Activated T-cell treated with anti-CD3 and anti-CD28 coated beads, Interleukin-2, amount 50 U/mL, for 72 hours (primary cell): ENCODE measurements at regions not wholly inside any gene's neighbourhood (a gene's known extent, or its start where the extent isn't known, plus 50 kb on each side); places are given as distances from the start of the nearest gene placed in this dataset.

Source experiments
- ATAC-seq, 2 donors: fragments of 150-1000 bp; cut with Tn5 transposase; replicated peaks in 1 of 2; 2 replicates each; pipeline ENCODE4 v1.10.0; 2021; ENCODE audit warnings: moderate library complexity in 2 of 2, mild to moderate bottlenecking in 1 of 2
- DNase-seq, 2 donors: peaks; one replicate each; pipeline ENCODE4 v3.0.0; 2021 to 2022; ENCODE audit warnings: mixed read lengths in 1 of 2
- H3K27ac Mint-ChIP-seq: one replicate; pipeline ENCODE4 v1.8.0; 2022; ENCODE audit warnings: mild to moderate bottlenecking, moderate library complexity, mixed read lengths
- H3K27me3 Mint-ChIP-seq: one replicate; pipeline ENCODE4 v1.8.0; 2022; ENCODE audit warnings: low read depth, mixed read lengths
- H3K36me3 Mint-ChIP-seq, 2 donors: one replicate each; pipeline ENCODE4 v1.8.0; 2022; ENCODE audit warnings: mixed read lengths in 2 of 2, mild to moderate bottlenecking in 1 of 2; ENCODE audit not compliant: insufficient read depth in 2 of 2
- H3K4me1 Mint-ChIP-seq: one replicate; pipeline ENCODE4 v1.8.0; 2022; ENCODE audit warnings: low read depth, mixed read lengths
- H3K4me3 Mint-ChIP-seq, 2 donors: one replicate each; pipeline ENCODE4 v1.8.0; 2022; ENCODE audit warnings: mild to moderate bottlenecking in 2 of 2, mixed read lengths in 2 of 2, moderate library complexity in 2 of 2
- H3K9me3 Mint-ChIP-seq, 2 donors: one replicate each; pipeline ENCODE4 v1.8.0; 2022; ENCODE audit warnings: mixed read lengths in 2 of 2

DNA sequence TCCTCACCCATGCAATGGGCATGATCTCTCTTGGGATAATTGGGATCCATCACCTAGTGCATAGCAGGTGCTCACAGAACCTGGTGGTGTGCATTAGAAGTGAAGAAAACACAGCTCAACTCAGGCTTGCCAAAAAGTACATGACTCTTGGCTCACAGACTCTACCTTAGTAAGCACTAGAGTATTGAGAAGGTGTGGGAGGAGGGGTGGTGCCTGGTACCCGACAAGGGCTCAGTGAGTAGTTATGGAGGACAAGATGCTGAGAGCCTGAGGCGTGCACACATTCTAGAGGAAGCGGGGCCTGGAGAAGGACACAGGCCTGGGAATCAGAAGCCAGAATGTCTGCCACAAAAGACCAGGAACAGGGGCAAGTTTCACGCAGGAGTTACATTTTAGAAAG, 100.3 kb upstream of the GRIK3 start:
- DNase-seq (no peak), ATAC-seq (no peak)
- no peaks in the 10 kb centered on the region for H3K36me3 Mint-ChIP-seq
- no peak overlapping the region for H3K4me3 Mint-ChIP-seq
- no peak overlapping the region for H3K27ac Mint-ChIP-seq
- no peaks in the 10 kb centered on the region for H3K4me1 Mint-ChIP-seq
- peaks cover 18% of the 10 kb centered on the region for H3K27me3 Mint-ChIP-seq
- no peaks in the 10 kb centered on the region for H3K9me3 Mint-ChIP-seq

DNA sequence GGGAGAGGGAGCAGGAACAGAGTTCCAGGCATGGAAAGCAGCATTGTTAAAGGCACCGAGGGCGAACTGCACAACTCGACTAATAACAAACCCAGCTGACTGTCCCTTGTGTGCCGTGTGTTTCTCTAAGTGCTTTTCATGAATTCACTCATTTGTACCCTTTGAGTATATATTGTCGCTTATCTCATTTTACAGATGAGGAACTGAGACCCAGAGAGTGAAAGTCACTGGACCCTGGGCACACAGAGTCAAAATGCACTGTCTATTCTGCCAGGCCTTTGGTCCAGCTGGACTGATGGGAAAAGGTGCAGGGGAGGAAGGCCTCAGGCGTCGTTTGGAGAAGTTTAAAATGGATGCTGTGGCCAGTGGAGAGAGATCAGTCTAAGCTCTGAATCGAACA, 100.7 kb upstream of the GRIK3 start:
- Mint-ChIP-seq H3K4me3 (no peak overlapping the region), H3K9me3 (no peaks in the 10 kb centered on the region)
- DNase-seq = no peak

DNA sequence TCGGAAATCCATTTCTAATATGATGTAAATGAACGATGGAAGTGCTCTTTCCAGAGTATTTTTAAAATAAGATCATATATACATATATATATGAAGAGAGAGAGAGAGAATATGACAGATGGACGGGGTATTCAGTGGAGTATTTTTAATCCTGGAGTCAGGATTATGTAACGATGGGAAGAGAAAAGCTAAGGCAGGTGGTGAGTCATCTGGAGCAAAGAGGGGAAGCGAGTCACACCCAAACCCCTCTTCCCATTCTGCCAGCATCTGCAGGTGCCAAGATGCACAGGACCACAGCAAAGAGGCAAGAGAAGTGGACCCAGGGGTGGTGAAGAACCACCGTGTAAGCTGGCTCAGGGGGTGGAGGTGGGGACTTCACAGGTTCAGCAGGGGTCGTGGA, 102.7 kb upstream of the GRIK3 start:
- Mint-ChIP-seq H3K9me3 (no peaks in the 10 kb centered on the region), H3K4me1 (no peaks in the 10 kb centered on the region), H3K36me3 (no peaks in the 10 kb centered on the region), H3K27me3 (no peaks in the 10 kb centered on the region), H3K4me3 (no peak overlapping the region), H3K27ac (no peak overlapping the region)
- no peak for ATAC-seq
- DNase-seq = no peak

More for the DNA sequence above, 100.7 kb upstream of the GRIK3 start:
- no peaks in the 10 kb centered on the region for H3K4me1 Mint-ChIP-seq
- H3K27ac Mint-ChIP-seq = no peak overlapping the region
- peaks cover 14% of the 10 kb centered on the region for H3K27me3 Mint-ChIP-seq
- ATAC-seq = no peak
- no peaks in the 10 kb centered on the region for H3K36me3 Mint-ChIP-seq

DNA sequence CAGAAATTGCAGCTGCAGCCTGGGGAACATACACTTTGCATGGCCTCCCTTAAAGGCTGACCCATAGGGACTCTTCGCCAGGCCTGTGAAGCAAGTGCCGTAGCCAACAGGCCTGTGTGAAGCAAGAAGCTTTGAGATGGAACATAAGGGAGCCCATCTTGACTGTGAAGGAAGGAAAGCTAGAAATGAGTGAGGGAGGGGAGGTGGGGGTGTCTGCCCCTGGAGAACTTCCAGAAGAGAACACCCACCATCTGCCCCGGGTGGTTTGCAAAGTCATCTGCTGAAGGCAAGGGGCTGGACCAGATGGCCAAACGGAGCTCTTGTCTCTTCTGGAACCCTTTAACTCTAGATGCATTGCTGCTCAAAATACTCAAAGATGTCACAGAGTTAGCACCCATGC, 103.3 kb upstream of the GRIK3 start:
- DNase-seq = no peak
- no peak overlapping the region for H3K27ac Mint-ChIP-seq
- H3K4me1 Mint-ChIP-seq = no peaks in the 10 kb centered on the region
- no peaks in the 10 kb centered on the region for H3K9me3 Mint-ChIP-seq
- H3K36me3 Mint-ChIP-seq = no peaks in the 10 kb centered on the region
- no peak for ATAC-seq
- no peak overlapping the region for H3K4me3 Mint-ChIP-seq
- no peaks in the 10 kb centered on the region for H3K27me3 Mint-ChIP-seq

DNA sequence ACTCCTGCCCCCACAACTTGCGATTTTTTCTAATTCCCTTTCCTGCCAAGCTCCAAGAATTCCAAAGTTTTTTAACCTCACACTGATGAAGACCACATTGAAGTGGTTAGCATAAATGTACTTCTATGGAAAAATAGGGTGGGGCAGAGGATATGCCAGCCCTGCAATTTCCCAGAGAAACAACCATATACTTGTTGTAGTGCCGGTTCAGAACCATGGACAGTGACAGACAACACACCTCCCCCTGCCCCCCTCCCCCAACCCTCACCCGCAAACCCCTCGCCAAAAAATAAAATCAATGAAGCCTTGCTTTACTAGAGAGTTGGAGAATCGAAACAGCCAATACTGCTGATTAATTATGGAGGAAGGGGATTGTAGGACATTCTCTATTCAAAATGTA, 109.5 kb upstream of the GRIK3 start:
- H3K4me3 Mint-ChIP-seq = no peak overlapping the region
- H3K4me1 Mint-ChIP-seq = no peaks in the 10 kb centered on the region
- H3K27me3 Mint-ChIP-seq = peaks cover 12% of the 10 kb centered on the region
- no peak overlapping the region for H3K27ac Mint-ChIP-seq
- no peaks in the 10 kb centered on the region for H3K9me3 Mint-ChIP-seq
- H3K36me3 Mint-ChIP-seq = no peaks in the 10 kb centered on the region
- DNase-seq (no peak), ATAC-seq (no peak)

DNA sequence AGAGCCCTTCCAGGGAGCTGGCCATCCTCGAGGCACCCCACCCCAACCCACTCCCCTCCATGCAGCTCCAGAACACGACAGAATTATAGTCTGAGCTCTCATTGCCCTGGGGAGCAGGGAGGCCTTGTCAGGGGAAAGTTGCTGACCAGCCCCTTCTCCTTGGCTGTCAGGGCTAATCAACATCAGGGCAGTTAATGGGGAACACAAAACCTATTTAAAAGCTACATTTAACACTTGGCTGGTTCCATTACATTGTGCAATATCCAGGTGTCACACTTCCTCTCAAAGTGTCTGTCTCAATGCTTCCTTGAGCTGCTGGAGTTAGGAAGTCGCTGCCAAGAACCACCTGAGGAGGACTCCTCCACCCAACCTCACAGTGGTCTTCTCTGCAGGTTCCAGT, 111.8 kb upstream of the GRIK3 start:
- DNase-seq (no peak), ATAC-seq (no peak)
- H3K27ac Mint-ChIP-seq = no peak overlapping the region
- no peaks in the 10 kb centered on the region for H3K4me1 Mint-ChIP-seq
- no peak overlapping the region for H3K4me3 Mint-ChIP-seq
- no peaks in the 10 kb centered on the region for H3K9me3 Mint-ChIP-seq
- no peaks in the 10 kb centered on the region for H3K36me3 Mint-ChIP-seq
- peaks cover 12% of the 10 kb centered on the region for H3K27me3 Mint-ChIP-seq

DNA sequence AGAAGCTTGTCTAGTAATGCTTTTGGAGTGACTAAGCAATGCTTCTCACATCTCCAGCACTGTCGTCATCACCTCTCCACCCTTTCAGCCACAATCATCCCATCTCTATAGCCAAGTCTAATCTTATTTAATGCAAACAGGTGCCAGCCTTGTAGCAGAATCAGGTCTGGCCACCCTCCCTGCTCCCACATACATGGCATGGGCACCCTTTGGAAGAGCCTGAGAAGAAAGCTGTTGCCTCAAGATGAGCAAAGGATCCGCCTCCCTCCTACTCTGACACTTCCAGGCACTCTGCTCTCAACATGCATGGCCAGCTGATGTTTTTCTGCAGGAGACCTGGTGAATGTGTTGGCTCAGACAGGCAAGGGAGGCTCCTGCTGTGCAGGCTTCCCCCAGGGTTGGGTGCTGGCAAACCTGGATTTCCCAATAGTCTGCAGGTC, 113.1 kb upstream of the GRIK3 start:
- no peaks in the 10 kb centered on the region for H3K9me3 Mint-ChIP-seq
- DNase-seq (no peak), ATAC-seq (no peak)

DNA sequence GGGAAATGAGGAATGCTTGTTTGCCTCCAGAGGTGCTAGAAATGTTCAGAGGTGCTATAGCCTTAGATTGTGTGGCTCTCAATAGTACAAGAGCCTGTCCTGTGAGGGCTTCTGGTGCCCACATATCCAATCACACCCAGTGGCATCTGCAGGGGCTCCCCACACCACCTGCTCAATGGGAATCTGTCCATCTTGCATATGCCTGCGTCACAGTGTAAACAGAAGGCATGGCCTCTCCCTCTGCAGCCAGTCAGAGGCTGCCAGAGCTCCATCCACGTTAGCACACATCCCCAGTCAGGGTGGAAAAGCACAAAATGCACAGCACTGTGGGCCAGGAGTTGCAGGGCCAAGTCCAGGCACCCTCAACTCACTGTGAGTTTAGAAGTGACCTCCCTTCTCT, 113.6 kb upstream of the GRIK3 start:
- Mint-ChIP-seq H3K4me1 (no peaks in the 10 kb centered on the region), H3K27ac (no peak overlapping the region), H3K36me3 (no peaks in the 10 kb centered on the region), H3K4me3 (no peak overlapping the region), H3K27me3 (peaks cover 21% of the 10 kb centered on the region), H3K9me3 (no peaks in the 10 kb centered on the region)
- ATAC-seq (no peak), DNase-seq (no peak)

More for the DNA sequence above, 113.1 kb upstream of the GRIK3 start:
- Mint-ChIP-seq H3K27me3 (peaks cover 20% of the 10 kb centered on the region), H3K4me1 (no peaks in the 10 kb centered on the region), H3K36me3 (no peaks in the 10 kb centered on the region), H3K4me3 (no peak overlapping the region), H3K27ac (no peak overlapping the region)

DNA sequence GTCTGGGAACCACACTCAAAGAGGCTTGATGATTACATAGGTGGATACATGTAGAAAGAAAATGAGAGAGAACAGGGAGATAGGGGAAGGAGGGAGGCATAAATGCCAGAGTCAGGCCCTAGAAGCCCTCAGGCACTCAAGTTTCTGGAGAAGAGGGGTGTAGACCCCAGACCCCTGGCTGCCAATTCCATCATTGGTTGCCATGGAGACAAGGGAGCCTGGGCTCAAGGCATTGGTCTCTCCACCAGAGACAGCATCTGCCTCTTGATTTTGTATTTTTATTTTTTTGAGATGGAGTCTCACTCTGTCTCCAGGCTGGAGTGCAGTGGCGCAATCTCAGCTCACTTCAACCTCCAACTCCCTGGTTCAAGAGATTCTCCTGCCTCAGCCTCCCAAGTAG, 114.3 kb upstream of the GRIK3 start:
- Mint-ChIP-seq H3K4me1 (no peaks in the 10 kb centered on the region), H3K27me3 (peaks cover 21% of the 10 kb centered on the region), H3K4me3 (no peak overlapping the region), H3K27ac (no peak overlapping the region), H3K9me3 (no peaks in the 10 kb centered on the region), H3K36me3 (no peaks in the 10 kb centered on the region)
- DNase-seq (no peak), ATAC-seq (no peak)

DNA sequence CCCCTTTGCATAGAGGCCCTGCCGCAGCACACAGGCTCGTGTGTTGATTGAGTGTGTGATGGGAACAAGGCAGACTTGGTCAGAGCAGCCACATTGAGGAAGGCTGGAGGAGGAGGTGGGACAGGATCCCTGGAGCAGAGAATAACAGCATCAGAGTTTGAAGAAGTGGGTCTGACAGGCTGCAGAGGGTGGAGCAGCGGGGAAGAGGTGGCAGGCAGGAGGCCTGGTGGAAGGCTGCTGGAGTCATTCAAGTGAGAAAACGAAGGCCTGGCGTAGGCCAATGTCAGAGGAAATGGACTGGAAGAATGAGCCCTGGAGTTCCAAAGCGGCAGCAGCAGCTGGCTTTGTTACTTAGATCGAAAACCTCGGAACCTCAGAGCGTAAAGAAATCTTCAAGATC, 115.0 kb upstream of the GRIK3 start:
- no peak overlapping the region for H3K27ac Mint-ChIP-seq
- no peaks in the 10 kb centered on the region for H3K36me3 Mint-ChIP-seq
- H3K9me3 Mint-ChIP-seq = no peaks in the 10 kb centered on the region
- no peak for DNase-seq
- H3K4me3 Mint-ChIP-seq = no peak overlapping the region
- H3K4me1 Mint-ChIP-seq = no peaks in the 10 kb centered on the region
- peaks cover 21% of the 10 kb centered on the region for H3K27me3 Mint-ChIP-seq
- ATAC-seq = no peak

DNA sequence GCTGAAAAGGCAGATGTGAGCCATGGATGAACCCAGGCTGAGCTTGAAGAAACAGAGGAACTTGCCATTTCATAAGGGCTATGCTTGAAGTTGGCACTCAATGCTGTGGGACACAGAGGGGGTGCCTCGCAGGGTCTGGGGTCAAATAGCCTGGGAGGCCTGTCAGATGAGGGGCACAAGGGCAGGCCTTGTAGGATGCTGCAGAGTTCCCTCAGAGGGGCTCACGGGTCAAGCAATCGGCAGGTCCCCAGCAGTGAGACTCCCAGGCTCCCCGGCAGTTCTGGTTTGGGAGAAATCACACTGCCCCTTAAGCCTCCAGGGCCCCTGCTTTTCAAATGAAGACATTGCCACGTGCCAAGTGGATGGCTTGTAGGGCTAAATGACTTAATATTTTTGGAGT, 116.7 kb upstream of the GRIK3 start:
- Mint-ChIP-seq H3K4me3 (no peak overlapping the region), H3K36me3 (no peaks in the 10 kb centered on the region), H3K4me1 (no peaks in the 10 kb centered on the region), H3K27ac (no peak overlapping the region), H3K27me3 (peaks cover 26% of the 10 kb centered on the region), H3K9me3 (peaks cover 0 to 4% of the 10 kb centered on the region in 2 donors)
- no peak for ATAC-seq
- DNase-seq = no peak

DNA sequence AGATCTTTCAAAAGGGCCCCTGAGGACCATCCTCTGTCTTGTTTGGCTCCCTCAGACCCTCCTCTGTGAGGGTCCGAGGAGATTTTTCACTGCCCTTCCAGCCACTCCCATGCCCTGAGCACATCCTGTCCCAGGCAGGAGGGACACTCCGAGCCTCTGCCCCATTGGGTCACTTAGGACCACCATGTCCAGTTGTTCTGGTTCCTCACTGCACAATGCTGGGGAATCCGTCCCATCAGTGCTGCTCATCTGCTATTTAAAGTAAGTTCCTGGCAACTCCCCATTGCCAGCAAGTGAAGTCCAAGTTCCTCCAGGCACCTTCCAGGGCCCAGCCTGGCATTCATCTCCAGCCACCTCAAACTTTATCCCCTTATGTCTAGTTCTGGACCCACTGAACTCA, 117.5 kb upstream of the GRIK3 start:
- peaks cover 0 to 4% of the 10 kb centered on the region in 2 donors for H3K9me3 Mint-ChIP-seq
- no peak for ATAC-seq
- H3K27me3 Mint-ChIP-seq = peaks cover 22% of the 10 kb centered on the region
- no peak overlapping the region for H3K27ac Mint-ChIP-seq
- H3K4me1 Mint-ChIP-seq = no peaks in the 10 kb centered on the region
- H3K4me3 Mint-ChIP-seq = no peak overlapping the region
- H3K36me3 Mint-ChIP-seq = no peaks in the 10 kb centered on the region
- DNase-seq = no peak

DNA sequence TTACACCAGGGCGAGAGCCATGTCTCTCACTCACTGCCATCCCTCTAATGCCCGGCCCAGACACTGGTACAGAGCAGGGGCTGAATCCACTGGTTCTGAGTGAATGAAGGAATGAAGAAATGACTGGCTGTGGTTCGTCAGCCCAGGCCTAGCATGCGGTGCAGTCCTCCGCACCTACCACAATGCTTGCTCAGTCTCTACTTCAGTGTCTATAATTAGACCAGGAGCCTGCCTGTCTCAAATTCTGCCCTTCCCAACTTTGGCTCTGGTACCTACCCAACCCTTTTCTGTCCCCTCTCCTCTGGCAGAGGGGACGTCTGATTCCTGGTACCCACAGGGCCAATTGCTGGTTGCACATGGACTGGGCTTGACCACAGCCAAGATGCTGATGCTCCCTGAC, 118.2 kb upstream of the GRIK3 start:
- Mint-ChIP-seq H3K4me1 (no peaks in the 10 kb centered on the region), H3K9me3 (peaks cover 0 to 4% of the 10 kb centered on the region in 2 donors), H3K27me3 (peaks cover 15% of the 10 kb centered on the region), H3K36me3 (no peaks in the 10 kb centered on the region), H3K4me3 (no peak overlapping the region), H3K27ac (no peak overlapping the region)
- ATAC-seq (no peak), DNase-seq (no peak)

DNA sequence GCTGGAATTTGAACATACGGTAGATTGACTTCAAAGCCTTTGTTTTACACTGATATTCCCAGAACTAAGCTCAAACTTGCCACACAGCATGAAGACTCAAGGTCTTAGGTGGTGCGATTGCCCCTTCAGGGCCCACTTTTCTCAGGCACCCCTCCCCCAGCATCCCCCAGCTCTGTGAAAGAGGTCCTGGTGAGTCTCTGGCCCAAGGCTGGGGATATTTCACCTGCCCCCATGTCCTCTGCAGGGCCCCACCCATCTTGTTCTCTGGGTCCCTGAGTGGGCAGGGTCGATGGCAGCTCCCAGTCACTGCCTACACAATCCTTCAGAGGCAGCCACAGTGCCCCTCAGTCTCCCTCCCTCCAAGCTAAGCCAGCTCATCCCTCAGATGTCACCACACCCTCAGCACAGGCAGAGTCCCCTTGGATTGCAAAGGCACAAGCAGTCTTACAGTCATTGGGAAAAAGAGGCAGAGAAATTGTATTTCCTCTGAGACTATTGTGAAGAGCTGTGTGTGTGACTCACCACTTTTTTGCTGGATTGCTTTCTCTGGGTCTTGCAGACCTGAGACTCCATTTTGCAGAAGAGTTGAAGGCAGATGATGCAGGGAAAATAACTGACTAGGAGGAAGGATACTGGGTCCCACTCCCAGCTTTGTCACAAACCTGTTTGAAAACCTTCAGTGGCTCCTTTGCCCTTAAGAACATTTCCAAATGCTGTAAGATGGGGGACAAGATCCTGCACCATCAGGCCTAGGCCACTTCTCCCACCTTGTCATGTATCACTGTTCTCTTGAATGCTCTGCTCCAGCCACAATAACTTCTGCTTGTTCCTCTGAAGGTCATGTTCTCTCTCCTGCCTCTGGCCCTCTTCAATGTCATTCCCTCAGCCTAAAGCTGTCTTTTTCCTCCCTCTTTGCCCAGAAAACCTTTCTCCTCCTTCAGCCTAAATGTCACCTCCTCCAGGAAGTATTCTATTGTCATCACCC, 119.1 kb upstream of the GRIK3 start:
- Mint-ChIP-seq H3K27ac (no peak overlapping the region), H3K27me3 (peaks cover 14% of the 10 kb centered on the region), H3K4me1 (no peaks in the 10 kb centered on the region), H3K4me3 (no peak overlapping the region), H3K9me3 (peaks cover 2 to 4% of the 10 kb centered on the region in 2 donors), H3K36me3 (no peaks in the 10 kb centered on the region)
- DNase-seq = no peak
- no peak for ATAC-seq
